IPS-18a (cell line): ENCODE measurements at regions not wholly inside any gene's neighbourhood (a gene's known extent, or its start where the extent isn't known, plus 50 kb on each side); places are given as distances from the start of the nearest gene placed in this dataset.

Experiments used
- H3K27ac ChIP-seq: one replicate; pipeline ENCODE4 v1.5.1; 2013; ENCODE audit warnings: low read length
- H3K27me3 ChIP-seq: one replicate; pipeline ENCODE4 v1.6.1; 2013; ENCODE audit warnings: mild to moderate bottlenecking, low read length; ENCODE audit not compliant: control insufficient read depth, insufficient read depth
- H3K36me3 ChIP-seq: one replicate; pipeline ENCODE4 v1.6.1; 2013; ENCODE audit warnings: low read depth, low read length; ENCODE audit not compliant: control insufficient read depth
- H3K4me1 ChIP-seq: one replicate; pipeline ENCODE4 v1.6.1; 2013; ENCODE audit warnings: low read depth, low read length; ENCODE audit not compliant: control insufficient read depth
- H3K4me3 ChIP-seq: one replicate; pipeline ENCODE4 v1.5.1; 2013; ENCODE audit warnings: low read length
- H3K9ac ChIP-seq: one replicate; pipeline ENCODE4 v1.6.1; 2013; ENCODE audit warnings: mild to moderate bottlenecking, low read length, moderate library complexity
- H3K9me3 ChIP-seq: one replicate; pipeline ENCODE4 v1.6.1; 2013; ENCODE audit warnings: low read depth, low read length; ENCODE audit not compliant: control insufficient read depth

DNA sequence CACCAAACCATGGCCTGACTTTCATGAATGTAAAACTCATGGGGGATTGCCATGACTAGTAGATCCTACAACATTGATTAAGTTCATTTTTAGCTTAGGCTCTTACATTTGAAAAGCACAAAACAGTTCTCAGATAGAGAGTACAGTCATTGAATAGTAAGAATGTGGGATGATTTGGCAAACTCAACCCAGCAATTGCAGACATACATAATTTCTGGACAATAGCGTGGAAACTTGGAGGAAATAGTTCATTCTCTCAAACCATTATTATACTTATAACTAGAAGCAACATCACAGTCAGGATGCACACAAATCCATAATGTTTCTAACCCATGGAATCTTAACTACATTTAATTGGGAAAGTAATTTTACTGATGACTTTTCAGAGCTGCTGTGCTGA, 598.2 kb downstream of the LMO4 start:
- no peak overlapping the region for H3K4me3 ChIP-seq
- no peaks in the 10 kb centered on the region for H3K4me1 ChIP-seq
- H3K27me3 ChIP-seq: no peaks in the 10 kb centered on the region
- H3K36me3 ChIP-seq: no peaks in the 10 kb centered on the region
- peaks cover 8% of the 10 kb centered on the region for H3K9me3 ChIP-seq
- H3K9ac ChIP-seq: no peak overlapping the region
- H3K27ac ChIP-seq: no peak overlapping the region

DNA sequence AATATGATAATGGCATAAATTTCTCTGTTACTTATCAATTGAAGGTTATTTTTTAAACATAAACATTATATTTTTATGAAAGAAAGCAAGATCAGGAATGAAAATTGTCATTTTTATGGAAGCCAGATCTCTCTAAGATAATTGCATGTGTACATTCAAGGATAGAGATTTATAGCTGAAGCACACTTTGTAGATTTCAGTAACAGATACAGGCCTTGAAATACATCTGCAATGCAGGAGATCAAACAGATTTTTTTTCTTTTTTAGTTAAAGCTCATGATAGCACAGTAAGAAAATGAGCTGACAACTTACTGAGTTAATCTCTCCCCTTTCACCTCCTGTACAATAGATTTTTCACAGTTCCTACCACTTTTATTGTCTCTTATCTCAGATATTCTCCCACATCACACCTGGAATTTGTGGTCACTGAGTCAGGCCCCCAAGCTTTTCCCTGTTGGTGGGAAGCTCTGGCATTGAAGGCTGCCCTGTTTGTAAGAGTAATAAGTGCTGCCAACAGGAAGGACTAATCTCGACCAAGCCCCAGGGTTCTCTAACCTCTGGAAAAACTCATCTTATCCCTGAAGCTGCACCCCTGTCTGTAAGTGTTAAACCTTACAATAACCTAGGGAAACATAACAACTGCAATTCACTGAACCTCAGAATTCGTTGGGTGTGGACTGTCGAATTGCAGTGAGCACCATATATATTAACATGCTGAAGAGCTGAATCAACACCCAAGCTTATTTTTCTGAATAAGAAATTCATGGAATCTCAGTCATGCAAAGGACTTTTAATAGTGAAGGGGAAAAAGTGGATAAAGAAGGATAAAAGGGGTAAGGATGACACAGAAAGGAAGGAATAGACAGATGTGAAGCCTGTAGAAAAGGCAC, 599.0 kb downstream of the LMO4 start:
- H3K9ac ChIP-seq: no peak overlapping the region
- H3K27me3 ChIP-seq: no peaks in the 10 kb centered on the region
- H3K27ac ChIP-seq: no peak overlapping the region
- H3K4me1 ChIP-seq: no peaks in the 10 kb centered on the region
- H3K9me3 ChIP-seq: peaks cover 8% of the 10 kb centered on the region
- H3K36me3 ChIP-seq: no peaks in the 10 kb centered on the region
- no peak overlapping the region for H3K4me3 ChIP-seq

DNA sequence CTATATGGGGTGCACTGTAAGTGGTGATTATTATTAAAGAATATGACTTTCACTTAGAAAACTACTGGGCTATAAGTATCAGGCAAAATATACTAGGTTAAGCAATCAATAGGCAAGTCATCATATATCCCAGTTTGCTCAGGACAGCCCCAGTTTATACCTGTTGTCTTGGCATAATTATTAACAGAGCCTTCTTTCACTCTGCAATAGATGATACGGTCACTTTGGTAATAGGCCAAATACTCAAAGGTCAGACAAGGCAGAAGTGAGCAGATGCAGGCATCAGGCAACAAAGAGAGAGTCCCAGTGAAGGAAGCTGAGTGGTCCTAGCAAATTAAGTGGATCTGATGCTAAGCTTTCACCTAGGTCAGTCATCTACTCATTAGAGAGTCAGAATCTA, 599.9 kb downstream of the LMO4 start:
- H3K4me3 ChIP-seq: no peak overlapping the region
- H3K9me3 ChIP-seq: peaks cover 8% of the 10 kb centered on the region
- no peak overlapping the region for H3K9ac ChIP-seq
- H3K36me3 ChIP-seq: no peaks in the 10 kb centered on the region
- H3K4me1 ChIP-seq: no peaks in the 10 kb centered on the region
- H3K27me3 ChIP-seq: no peaks in the 10 kb centered on the region
- H3K27ac ChIP-seq: no peak overlapping the region

DNA sequence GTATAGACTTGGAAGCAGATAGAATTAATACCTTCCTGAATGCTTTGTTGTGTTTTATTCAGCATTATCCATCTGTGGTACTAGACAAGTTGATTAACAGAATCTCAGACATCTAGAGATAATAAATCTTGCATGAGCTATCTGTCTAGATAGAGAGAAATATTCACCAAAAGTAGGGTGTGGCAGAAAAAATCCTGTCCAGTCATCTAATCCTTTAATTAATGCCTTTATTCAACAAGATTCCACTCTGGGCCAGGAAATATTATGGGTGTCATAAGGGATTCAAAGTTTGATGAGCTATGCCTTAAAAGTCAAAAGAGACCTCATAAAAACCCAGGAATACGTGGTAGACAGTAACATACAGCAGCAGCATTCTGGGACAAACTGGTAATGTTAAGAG, 601.2 kb downstream of the LMO4 start:
- Histone ChIP-seq H3K4me1 (no peaks in the 10 kb centered on the region), H3K27me3 (no peaks in the 10 kb centered on the region), H3K4me3 (no peak overlapping the region)

DNA sequence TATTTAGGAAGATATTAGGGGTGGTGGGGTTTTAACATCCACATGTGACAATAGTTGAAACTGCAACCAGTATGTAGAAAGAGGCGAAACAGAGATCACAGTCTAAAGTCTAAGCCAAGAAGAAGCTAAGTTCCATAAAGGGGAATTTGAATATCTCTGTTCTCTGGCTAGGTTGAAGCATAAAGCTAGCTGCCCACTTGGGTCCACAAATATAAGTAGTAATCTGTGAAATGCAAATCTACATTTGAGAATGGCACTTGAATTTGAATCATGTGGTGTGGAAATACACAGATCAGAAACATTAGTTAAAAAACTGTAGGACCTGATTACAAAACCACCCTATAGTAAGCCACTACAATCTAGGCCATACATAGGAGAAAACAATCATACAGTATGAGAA, 602.1 kb downstream of the LMO4 start:
- Histone ChIP-seq H3K9ac (no peak overlapping the region), H3K9me3 (peaks cover 8% of the 10 kb centered on the region), H3K36me3 (no peaks in the 10 kb centered on the region), H3K27me3 (no peaks in the 10 kb centered on the region), H3K4me3 (no peak overlapping the region), H3K27ac (no peak overlapping the region), H3K4me1 (no peaks in the 10 kb centered on the region)

More for the DNA sequence above, 601.2 kb downstream of the LMO4 start:
- Histone ChIP-seq H3K27ac (no peak overlapping the region), H3K9ac (no peak overlapping the region), H3K9me3 (peaks cover 8% of the 10 kb centered on the region), H3K36me3 (no peaks in the 10 kb centered on the region)

DNA sequence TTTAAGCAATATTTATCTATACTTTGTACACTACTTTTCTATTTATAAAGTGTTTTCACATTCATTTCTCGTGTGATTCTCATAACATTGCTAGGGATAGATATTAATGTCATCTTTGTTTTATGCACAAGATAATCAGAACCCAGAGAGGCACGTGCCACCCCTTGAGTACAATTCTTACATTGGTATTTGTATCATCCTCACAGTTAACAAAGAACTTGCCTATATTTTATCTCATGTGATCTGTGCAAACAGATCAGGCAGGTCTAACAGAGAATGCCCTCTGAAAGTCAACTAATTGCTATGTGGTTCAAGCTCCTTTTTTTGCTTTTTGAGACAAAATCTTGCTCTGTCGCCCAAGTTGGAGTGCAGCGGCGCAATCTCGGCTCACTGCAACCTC, 604.5 kb downstream of the LMO4 start:
- H3K4me1 ChIP-seq: no peaks in the 10 kb centered on the region
- H3K4me3 ChIP-seq: no peak overlapping the region
- no peak overlapping the region for H3K9ac ChIP-seq
- no peaks in the 10 kb centered on the region for H3K36me3 ChIP-seq
- H3K27me3 ChIP-seq: no peaks in the 10 kb centered on the region
- peaks cover 8% of the 10 kb centered on the region for H3K9me3 ChIP-seq
- H3K27ac ChIP-seq: no peak overlapping the region

DNA sequence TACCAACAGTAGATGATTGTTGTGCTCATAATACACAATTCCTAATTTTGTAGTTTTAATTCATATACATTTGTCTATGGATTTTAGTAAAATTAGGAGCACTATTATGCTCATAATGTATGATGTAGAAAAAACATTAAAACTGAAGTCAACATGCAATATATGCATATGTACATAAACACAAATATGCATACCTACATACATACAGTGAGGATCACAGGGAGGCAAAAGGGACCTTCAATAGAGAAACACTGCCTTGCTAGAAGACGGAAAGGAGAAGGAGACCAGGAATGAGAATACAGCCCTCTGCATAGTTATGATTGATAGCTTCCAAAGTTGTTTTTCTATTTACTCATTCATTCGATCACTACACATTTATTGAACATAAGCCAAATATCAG, 606.5 kb downstream of the LMO4 start:
- H3K36me3 ChIP-seq: no peaks in the 10 kb centered on the region
- H3K27ac ChIP-seq: no peak overlapping the region
- H3K27me3 ChIP-seq: no peaks in the 10 kb centered on the region

DNA sequence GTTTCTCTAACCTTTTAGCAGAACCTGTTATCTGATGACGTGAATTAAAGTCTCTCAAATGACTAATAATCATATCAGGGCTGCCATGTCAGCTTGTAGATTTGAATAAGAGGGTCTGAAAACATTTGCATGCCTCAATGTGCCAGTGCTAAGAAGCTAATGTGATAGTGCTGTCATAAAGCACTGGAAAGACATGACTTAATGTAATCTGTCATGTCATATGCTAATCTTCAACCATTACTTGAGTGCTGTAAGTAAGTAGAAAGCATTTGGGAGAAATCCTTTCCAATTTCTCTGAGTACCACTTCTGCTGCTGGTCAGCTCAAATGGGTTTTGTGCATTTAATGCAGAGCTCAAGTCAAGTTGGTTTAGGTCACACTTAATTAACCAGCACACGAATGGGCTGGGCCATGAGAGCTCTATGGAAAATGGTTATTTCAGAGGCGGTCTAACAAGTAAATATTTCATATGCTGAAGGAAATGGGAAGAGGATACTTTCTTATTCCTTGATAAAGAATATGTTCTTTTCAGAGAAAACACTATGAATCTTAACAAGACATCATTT, 609.2 kb downstream of the LMO4 start:
- Histone ChIP-seq H3K27ac (no peak overlapping the region), H3K9me3 (no peaks in the 10 kb centered on the region), H3K4me3 (no peak overlapping the region), H3K9ac (no peak overlapping the region), H3K4me1 (peaks cover 21% of the 10 kb centered on the region), H3K36me3 (no peaks in the 10 kb centered on the region), H3K27me3 (no peaks in the 10 kb centered on the region)

More for the DNA sequence above, 606.5 kb downstream of the LMO4 start:
- Histone ChIP-seq H3K4me1 (no peaks in the 10 kb centered on the region), H3K9ac (no peak overlapping the region), H3K9me3 (peaks cover 8% of the 10 kb centered on the region), H3K4me3 (no peak overlapping the region)

DNA sequence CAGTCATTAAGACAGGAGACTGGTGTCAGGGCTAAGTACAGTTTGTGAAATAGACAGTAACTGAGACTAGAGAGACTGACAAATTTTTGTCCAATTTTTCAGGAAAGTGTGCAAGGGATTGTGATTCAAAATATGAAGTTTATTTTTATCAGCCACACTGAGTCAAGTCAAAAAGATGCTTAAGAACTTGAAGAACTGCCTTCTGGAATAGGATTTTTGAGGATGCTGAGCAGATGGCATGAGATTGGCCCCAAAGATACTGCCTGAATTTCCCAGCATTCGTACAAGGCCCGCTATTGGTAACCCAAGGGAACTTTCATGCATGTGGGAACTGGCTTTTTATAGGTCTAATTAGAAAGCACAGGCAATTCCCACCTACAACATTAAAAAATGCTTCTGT, 610.0 kb downstream of the LMO4 start:
- Histone ChIP-seq H3K27ac (no peak overlapping the region), H3K9ac (no peak overlapping the region), H3K4me3 (no peak overlapping the region), H3K27me3 (no peaks in the 10 kb centered on the region), H3K9me3 (no peaks in the 10 kb centered on the region), H3K4me1 (peaks cover 21% of the 10 kb centered on the region), H3K36me3 (no peaks in the 10 kb centered on the region)

DNA sequence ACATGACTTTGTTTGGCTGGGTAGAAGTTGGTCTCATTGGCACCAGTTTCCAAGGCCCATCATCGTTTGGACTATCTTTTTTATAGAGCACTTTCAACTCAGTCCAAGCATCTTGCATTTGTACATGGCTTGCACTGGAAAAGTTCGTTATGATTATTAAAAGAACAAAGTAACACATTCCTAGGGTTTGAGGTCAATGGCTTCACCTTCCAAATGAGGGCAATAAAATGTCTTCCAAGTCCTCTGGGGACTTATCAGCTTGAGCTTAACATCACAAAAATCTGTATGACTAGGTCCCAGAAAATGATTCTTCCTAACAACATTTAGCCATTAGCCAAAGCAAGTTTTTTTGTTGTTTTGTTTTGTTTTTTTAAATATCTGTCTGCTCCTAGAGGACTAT, 610.8 kb downstream of the LMO4 start:
- Histone ChIP-seq H3K9ac (no peak overlapping the region), H3K27me3 (no peaks in the 10 kb centered on the region), H3K4me1 (peaks cover 21% of the 10 kb centered on the region), H3K36me3 (no peaks in the 10 kb centered on the region), H3K27ac (no peak overlapping the region), H3K9me3 (no peaks in the 10 kb centered on the region), H3K4me3 (no peak overlapping the region)

DNA sequence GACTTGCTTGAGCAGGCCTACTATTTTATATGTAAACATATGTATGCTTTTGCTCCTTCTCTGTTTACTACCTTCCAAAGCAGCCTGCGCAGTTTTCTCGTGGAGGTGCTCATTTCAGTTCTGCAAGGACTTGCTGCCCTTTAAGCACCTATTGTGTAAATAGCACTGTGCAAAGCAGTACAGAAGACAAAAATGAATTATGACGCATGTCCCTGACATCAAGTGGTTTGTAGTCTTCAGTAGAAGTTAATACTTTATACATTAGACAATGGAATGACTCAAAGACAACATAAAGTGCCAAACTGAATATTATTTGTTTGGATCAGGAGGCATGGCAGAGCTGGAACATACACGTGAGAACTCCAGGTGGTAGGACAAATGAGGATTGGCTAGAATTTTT, 611.7 kb downstream of the LMO4 start:
- H3K27ac ChIP-seq: no peak overlapping the region
- no peaks in the 10 kb centered on the region for H3K27me3 ChIP-seq
- H3K4me1 ChIP-seq: peaks cover 21% of the 10 kb centered on the region
- no peak overlapping the region for H3K4me3 ChIP-seq
- no peak overlapping the region for H3K9ac ChIP-seq
- no peaks in the 10 kb centered on the region for H3K36me3 ChIP-seq
- no peaks in the 10 kb centered on the region for H3K9me3 ChIP-seq
